Transverse colon (tissue), 4 donors: ENCODE measurements at regions not wholly inside any gene's neighbourhood (a gene's known extent, or its start where the extent isn't known, plus 50 kb on each side); places are given as distances from the start of the nearest gene placed in this dataset.

Source experiments
- DNase-seq: peaks from one replicate; pipeline ENCODE4 v3.0.0-alpha.2; 2019
- H3K27ac ChIP-seq, 4 donors: fragments of 200-600 bp; sonication (generic); 2 replicates each; pipeline ENCODE4 v1.5.1; 2016 to 2018; ENCODE audit warnings: inconsistent platforms in 4 of 4
- H3K27me3 ChIP-seq: fragments of 200-600 bp; sonication (generic); 2 replicates; pipeline ENCODE4 v1.5.1; 2017; ENCODE audit warnings: inconsistent platforms
- H3K36me3 ChIP-seq, 4 donors: fragments of 200-600 bp; sonication (generic); 2 replicates each; pipeline ENCODE4 v1.5.1; 2017 to 2019; ENCODE audit warnings: inconsistent platforms in 4 of 4
- H3K4me1 ChIP-seq, 4 donors: fragments of 200-600 bp; sonication (generic); 2 replicates each; pipeline ENCODE4 v1.5.1; 2017 to 2020; ENCODE audit warnings: inconsistent platforms in 4 of 4
- H3K4me3 ChIP-seq, 4 donors: fragments of 200-600 bp; sonication (generic); 1 replicate in 1 of 4; 2 replicates in 3 of 4; pipeline versions ENCODE4 v1.5.1 to v1.6.1; 2017 to 2019; ENCODE audit warnings: inconsistent platforms in 4 of 4
- H3K9me3 ChIP-seq, 2 donors: fragments of 200-600 bp; sonication (generic); 2 replicates each; pipeline ENCODE4 v1.5.1; 2017 to 2019; ENCODE audit warnings: inconsistent platforms in 2 of 2
- EP300 ChIP-seq: sonication (generic); formaldehyde crosslinking; IDR thresholded peaks from one replicate; pipeline ENCODE4 v1.6.1; 2017; ENCODE audit warnings: antibody characterized with exemption, low read depth
- POLR2A ChIP-seq: fragments of 450-650 bp; IDR thresholded peaks from one replicate; pipeline ENCODE4 v1.6.1; 2016; ENCODE audit warnings: antibody characterized with exemption, mild to moderate bottlenecking, moderate library complexity
- POLR2AphosphoS5 ChIP-seq, 3 donors: sonication (generic); formaldehyde crosslinking; IDR thresholded peaks; one replicate each; pipeline ENCODE4 v1.6.1; 2016; ENCODE audit warnings: antibody characterized with exemption in 3 of 3
- WGBS, 2 donors: methylation state at CpG; one replicate each; pipeline ENCODE4 v1.1.5; 2018; ENCODE audit warnings: low coverage in 1 of 2; 5-methylcytosine and 5-hydroxymethylcytosine counted together
- in situ Hi-C, 4 donors: fragments of 200-750 bp; cut with MboI; loops; one replicate each; pipeline versions ENCODE4 v1.15.0 to v1.15.1; 2017; ENCODE audit warnings: low sequenced_read_pairs in 3 of 4, low pct_ligation_motif_present in 1 of 4, low pct_unique_long_range_greater_than_20kb in 1 of 4
- intact Hi-C: fragments of 100-400 bp; cut with DNase I; formaldehyde crosslinking; loops from one replicate; pipeline ENCODE4 v1.15.1; 2023; ENCODE audit warnings: low total_unique reads
- TF ChIP-seq, protein P1 (sequence below), 5 experiments: fragments of 200-600 bp in 3 of 5; fragments of 450-650 bp in 2 of 5; sonication (generic) in 3 of 5; IDR thresholded peaks; 1 replicate in 2 of 5; 2 replicates in 3 of 5; pipeline ENCODE4 v1.5.1; 2016 to 2017; ENCODE audit warnings: antibody characterized with exemption in 5 of 5, inconsistent platforms in 3 of 5, mild to moderate bottlenecking in 2 of 5, moderate library complexity in 1 of 5

DNA sequence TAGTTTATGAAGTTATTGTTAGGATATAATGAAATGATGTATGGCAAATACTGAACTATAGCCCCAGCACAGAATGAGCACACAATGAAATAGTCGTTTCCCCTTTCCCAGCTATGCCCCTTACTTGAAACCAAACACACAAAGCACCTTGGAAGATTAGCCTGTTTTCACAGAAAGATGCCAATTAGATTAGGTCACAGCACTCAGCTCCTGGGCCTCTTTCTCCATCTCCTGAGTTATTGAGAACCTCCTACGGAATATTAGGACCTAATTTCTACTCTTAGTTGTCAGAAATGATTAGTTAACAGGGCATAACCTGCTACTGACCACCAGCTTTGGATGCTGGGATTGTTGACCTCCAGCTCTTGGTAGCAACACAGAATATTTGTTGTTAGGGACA lies 269.4 kb upstream of the ROPN1 start:
- Histone ChIP-seq H3K36me3 (no peaks in the 10 kb centered on the region), H3K9me3 (no peaks in the 10 kb centered on the region), H3K4me3 (no peak overlapping the region), H3K4me1 (peaks cover 0 to 17% (median 4%) of the 10 kb centered on the region in 4 donors), H3K27ac (no peak overlapping the region), H3K27me3 (no peaks in the 10 kb centered on the region)
- in situ Hi-C loops = no loop called here
- intact Hi-C loops = no loop called here
- DNase-seq = no peak
- 84 to 92% methylated on average over 2 of the region's 2 CpGs for WGBS, 2 donors
- TF ChIP-seq EP300 = no peak
- TF ChIP-seq, protein P1, sequence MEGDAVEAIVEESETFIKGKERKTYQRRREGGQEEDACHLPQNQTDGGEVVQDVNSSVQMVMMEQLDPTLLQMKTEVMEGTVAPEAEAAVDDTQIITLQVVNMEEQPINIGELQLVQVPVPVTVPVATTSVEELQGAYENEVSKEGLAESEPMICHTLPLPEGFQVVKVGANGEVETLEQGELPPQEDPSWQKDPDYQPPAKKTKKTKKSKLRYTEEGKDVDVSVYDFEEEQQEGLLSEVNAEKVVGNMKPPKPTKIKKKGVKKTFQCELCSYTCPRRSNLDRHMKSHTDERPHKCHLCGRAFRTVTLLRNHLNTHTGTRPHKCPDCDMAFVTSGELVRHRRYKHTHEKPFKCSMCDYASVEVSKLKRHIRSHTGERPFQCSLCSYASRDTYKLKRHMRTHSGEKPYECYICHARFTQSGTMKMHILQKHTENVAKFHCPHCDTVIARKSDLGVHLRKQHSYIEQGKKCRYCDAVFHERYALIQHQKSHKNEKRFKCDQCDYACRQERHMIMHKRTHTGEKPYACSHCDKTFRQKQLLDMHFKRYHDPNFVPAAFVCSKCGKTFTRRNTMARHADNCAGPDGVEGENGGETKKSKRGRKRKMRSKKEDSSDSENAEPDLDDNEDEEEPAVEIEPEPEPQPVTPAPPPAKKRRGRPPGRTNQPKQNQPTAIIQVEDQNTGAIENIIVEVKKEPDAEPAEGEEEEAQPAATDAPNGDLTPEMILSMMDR (IDR thresholded peaks at IDR 0.05) = no peak
- TF ChIP-seq POLR2AphosphoS5 (IDR thresholded peaks at IDR 0.05) = no peak
- no peak for TF ChIP-seq POLR2A

DNA sequence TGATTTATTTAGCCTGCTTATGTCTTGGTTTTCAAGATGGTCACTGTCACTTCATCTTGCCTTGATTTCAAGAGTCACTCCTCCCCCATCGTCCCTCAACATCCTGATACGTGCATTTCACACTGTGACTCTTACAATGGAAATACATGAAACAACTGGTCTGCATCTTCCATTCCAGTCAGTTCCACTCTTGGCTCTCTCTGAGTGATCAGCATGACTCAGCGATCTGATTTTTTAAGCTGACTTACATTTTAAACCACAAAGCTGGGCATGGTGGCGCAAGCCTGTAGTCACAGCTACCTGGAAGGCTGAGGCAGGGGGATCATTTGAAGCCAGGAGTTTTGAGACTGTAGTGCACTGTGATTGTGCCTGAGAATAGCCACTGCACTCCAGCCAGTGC lies 271.2 kb upstream of the ROPN1 start:
- Histone ChIP-seq H3K4me1 (peaks cover 0 to 10% (median 0%) of the 10 kb centered on the region in 4 donors), H3K27ac (no peak overlapping the region), H3K27me3 (no peaks in the 10 kb centered on the region), H3K9me3 (no peaks in the 10 kb centered on the region), H3K36me3 (no peaks in the 10 kb centered on the region), H3K4me3 (no peak overlapping the region)
- 63 to 87% methylated on average over 2 to 4 of the region's 4 CpGs for WGBS, 2 donors
- TF ChIP-seq EP300 (no peak), POLR2AphosphoS5 (IDR thresholded peaks at IDR 0.05) (no peak), POLR2A (no peak)
- intact Hi-C loops = no loop called here
- DNase-seq = no peak
- in situ Hi-C loops = no loop called here

DNA sequence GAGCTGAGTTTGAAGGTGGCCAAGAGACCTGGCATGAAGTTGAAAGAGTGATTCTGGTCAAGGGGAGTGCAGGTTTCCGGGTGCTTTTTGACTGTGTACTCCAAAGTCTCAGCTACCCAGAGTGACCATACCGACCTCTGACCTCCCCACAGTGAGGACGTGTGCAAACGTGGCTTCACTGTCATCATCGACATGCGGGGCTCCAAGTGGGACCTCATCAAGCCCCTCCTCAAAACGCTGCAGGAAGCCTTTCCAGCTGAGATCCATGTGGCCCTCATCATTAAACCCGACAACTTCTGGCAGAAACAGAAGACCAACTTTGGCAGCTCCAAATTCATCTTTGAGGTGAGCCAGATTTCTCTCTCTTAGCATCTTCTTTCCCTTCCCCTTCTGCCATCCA lies 272.4 kb upstream of the ROPN1 start:
- DNase-seq = no peak

DNA sequence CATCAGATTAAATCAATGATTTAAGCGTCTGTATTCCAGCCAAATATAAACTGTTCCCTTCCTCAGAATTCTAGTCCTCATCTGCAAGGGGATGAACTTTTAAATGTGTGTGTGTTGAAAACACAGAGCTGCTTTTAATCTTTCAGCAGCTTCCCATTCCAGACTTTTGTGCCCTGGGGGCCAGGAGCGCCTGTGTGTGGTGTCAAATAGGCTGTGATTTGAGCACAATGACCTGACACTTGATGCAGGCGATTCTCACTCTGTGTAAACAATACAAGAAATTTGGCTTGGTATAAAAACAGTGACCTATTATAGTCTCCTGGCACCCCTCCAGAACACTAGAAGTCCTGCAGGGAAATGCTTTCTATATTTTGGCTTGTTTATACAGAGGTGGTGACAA lies 274.6 kb upstream of the ROPN1 start:
- in situ Hi-C loops = no loop called here
- WGBS, 2 donors = 51 to 52% methylated on average over 2 to 3 of the region's 3 CpGs
- no peak overlapping the region for H3K4me3 ChIP-seq
- H3K9me3 ChIP-seq = no peaks in the 10 kb centered on the region
- H3K36me3 ChIP-seq = no peaks in the 10 kb centered on the region
- H3K27ac ChIP-seq = no peak overlapping the region
- H3K27me3 ChIP-seq = no peaks in the 10 kb centered on the region
- no peak for DNase-seq
- TF ChIP-seq POLR2AphosphoS5 (IDR thresholded peaks at IDR 0.05) (no peak), POLR2A (no peak), EP300 (no peak)
- TF ChIP-seq, protein P1 (IDR thresholded peaks at IDR 0.05) = no peak
- H3K4me1 ChIP-seq = peaks cover 0 to 5% (median 0%) of the 10 kb centered on the region in 4 donors
- intact Hi-C loops = no loop called here

More for the DNA sequence above, 272.4 kb upstream of the ROPN1 start:
- no peak overlapping the region for H3K4me3 ChIP-seq
- WGBS, 2 donors = 80 to 92% methylated on average over 1 to 8 of the region's 8 CpGs
- intact Hi-C loops = no loop called here
- H3K4me1 ChIP-seq = peaks cover 0 to 10% (median 0%) of the 10 kb centered on the region in 4 donors
- in situ Hi-C loops = no loop called here
- TF ChIP-seq EP300 (no peak), POLR2A (no peak), POLR2AphosphoS5 (IDR thresholded peaks at IDR 0.05) (no peak)
- TF ChIP-seq, protein P1 (IDR thresholded peaks at IDR 0.05) = no peak
- H3K36me3 ChIP-seq = no peaks in the 10 kb centered on the region
- no peaks in the 10 kb centered on the region for H3K9me3 ChIP-seq
- no peak overlapping the region for H3K27ac ChIP-seq
- no peaks in the 10 kb centered on the region for H3K27me3 ChIP-seq

DNA sequence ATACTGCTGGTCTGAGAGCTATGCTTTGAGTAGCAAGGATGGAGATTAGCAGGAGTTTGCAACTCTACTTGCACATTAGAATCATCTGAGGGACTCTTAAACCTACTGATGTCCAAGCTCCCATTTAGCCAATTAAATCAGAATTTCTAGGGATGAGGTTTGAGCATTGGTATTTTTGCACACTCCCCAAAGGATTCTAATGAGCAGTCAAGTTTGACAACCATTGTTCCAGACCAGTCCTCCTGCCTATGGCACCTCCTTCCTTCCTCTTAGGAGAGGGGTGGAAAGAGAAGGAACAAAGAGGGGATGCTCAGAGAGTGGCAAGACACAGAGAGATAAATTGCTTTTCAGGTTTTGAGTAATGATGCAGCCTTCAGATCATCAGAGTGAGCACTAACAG lies 275.5 kb upstream of the ROPN1 start:
- Histone ChIP-seq H3K4me1 (peaks cover 0 to 5% (median 0%) of the 10 kb centered on the region in 4 donors), H3K4me3 (no peak overlapping the region), H3K36me3 (no peaks in the 10 kb centered on the region), H3K27me3 (no peaks in the 10 kb centered on the region), H3K9me3 (no peaks in the 10 kb centered on the region), H3K27ac (no peak overlapping the region)
- in situ Hi-C loops (no loop called here), intact Hi-C loops (no loop called here)
- TF ChIP-seq EP300 (no peak), POLR2AphosphoS5 (IDR thresholded peaks at IDR 0.05) (no peak)
- DNase-seq = no peak
